ENCODE measurements at regions not wholly inside any gene's neighbourhood (a gene's known extent, or its start where the extent isn't known, plus 50 kb on each side); places are given as distances from the start of the nearest gene placed in this dataset.

- TF ChIP-seq EP300 (IDR thresholded peaks at IDR 0.05; ENCODE audit: borderline replicate concordance), result no peak
- no peak for TF ChIP-seq CEBPB (IDR thresholded peaks at IDR 0.05)
- TF ChIP-seq, protein P1, sequence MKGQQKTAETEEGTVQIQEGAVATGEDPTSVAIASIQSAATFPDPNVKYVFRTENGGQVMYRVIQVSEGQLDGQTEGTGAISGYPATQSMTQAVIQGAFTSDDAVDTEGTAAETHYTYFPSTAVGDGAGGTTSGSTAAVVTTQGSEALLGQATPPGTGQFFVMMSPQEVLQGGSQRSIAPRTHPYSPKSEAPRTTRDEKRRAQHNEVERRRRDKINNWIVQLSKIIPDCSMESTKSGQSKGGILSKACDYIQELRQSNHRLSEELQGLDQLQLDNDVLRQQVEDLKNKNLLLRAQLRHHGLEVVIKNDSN (IDR thresholded peaks at IDR 0.05), result no peak
- no peak for TF ChIP-seq NFIC (IDR thresholded peaks at IDR 0.05)
- no peak for TF ChIP-seq YY1 (IDR thresholded peaks at IDR 0.05; ENCODE audit: low read depth)
- TF ChIP-seq REST (IDR thresholded peaks at IDR 0.05; ENCODE audit: low read depth), result no peak
- no peak for TF ChIP-seq EGR1 (IDR thresholded peaks at IDR 0.05)
- TF ChIP-seq TCF12 (IDR thresholded peaks at IDR 0.05; ENCODE audit: low read depth), result no peak
Observed at GRCh38 chr1:234780531-234781162, 170.7 kb upstream of the IRF2BP2 start.
